ENCODE measurements at regions not wholly inside any gene's neighbourhood (a gene's known extent, or its start where the extent isn't known, plus 50 kb on each side); places are given as distances from the start of the nearest gene placed in this dataset.

DNA sequence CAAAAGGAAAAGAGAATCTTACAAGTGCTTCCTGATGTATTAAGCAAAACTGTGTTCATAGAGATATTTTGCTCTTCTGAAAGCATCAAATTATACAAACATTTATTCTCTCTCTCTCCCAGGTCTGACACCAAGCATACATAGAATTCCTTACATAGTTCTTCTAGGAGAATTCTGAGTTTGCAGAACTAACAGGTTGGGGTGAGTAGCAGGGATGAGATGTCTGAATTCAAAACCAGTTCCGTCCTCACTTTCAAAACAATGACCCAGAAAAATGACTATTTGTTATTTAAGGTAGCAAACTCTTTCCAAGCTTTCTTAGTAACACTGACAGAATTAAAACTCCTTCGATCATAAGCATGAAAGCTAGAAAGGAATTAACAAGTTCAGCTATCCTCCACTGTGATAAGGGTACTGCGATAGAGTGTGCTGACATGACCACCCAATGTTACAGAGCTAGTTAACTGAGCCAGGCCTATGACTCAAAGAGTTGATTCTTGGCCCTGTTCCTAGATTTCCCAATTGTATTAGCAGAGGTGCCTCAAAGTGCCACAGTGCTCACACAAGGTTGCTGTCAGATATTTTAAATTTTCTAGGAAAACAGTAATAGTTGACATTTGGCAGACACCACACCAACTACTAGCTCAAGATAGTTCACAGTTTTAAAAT lies 85.8 kb upstream of the SETBP1 start:
- Histone ChIP-seq H3K9me3 (no peaks in the 10 kb centered on the region), H3K27ac (peak overlapping the region in 1 of 2 donors; percentile 32), H3K27me3 (replicated peaks; ENCODE audit: insufficient read depth) (no peaks in the 10 kb centered on the region), H3K36me3 (no peaks in the 10 kb centered on the region), H3K4me3 (no peak overlapping the region), H3K4me1 (ENCODE audit: control insufficient read depth in 1 of 2, low read depth in 2 of 2) (peaks cover 51 to 73% of the 10 kb centered on the region in 2 donors)
- DNase-seq (ENCODE audit: low spot score) (no peak), ATAC-seq (ENCODE audit: insufficient number of reproducible peaks, low FRiP score, low read depth) (peak; percentile 63)
- TF ChIP-seq, protein P1, sequence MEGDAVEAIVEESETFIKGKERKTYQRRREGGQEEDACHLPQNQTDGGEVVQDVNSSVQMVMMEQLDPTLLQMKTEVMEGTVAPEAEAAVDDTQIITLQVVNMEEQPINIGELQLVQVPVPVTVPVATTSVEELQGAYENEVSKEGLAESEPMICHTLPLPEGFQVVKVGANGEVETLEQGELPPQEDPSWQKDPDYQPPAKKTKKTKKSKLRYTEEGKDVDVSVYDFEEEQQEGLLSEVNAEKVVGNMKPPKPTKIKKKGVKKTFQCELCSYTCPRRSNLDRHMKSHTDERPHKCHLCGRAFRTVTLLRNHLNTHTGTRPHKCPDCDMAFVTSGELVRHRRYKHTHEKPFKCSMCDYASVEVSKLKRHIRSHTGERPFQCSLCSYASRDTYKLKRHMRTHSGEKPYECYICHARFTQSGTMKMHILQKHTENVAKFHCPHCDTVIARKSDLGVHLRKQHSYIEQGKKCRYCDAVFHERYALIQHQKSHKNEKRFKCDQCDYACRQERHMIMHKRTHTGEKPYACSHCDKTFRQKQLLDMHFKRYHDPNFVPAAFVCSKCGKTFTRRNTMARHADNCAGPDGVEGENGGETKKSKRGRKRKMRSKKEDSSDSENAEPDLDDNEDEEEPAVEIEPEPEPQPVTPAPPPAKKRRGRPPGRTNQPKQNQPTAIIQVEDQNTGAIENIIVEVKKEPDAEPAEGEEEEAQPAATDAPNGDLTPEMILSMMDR (IDR thresholded peaks at IDR 0.05): no peak

DNA sequence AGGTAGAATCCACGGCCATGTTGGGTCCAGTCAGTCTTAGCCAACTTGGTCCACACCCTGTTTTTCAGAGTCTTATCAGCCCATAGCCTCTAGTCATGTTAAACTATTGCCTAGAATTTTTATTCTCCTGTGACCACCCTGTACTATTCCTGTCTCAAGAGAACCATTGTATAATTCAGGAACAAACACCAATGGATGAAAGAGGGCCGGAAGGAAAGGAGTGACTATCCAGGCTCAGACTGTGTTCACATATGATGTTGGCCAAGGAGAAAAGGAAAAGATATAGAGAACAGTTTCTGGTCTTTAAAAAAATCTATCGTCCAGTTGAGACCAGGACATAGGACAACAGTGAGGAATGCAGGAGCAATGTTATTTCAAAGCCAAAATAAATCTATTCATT lies 82.9 kb upstream of the SETBP1 start:
- ATAC-seq (ENCODE audit: insufficient number of reproducible peaks, low FRiP score, low read depth) (no peak), DNase-seq (ENCODE audit: low spot score) (no peak)
- Histone ChIP-seq H3K36me3 (no peaks in the 10 kb centered on the region), H3K4me3 (no peak overlapping the region), H3K27ac (peak overlapping the region in 1 of 2 donors; percentile 66), H3K27me3 (replicated peaks; ENCODE audit: insufficient read depth) (no peaks in the 10 kb centered on the region), H3K4me1 (ENCODE audit: control insufficient read depth in 1 of 2, low read depth in 2 of 2) (peaks cover 26 to 57% of the 10 kb centered on the region in 2 donors), H3K9me3 (no peaks in the 10 kb centered on the region)
- TF ChIP-seq, protein P1 (IDR thresholded peaks at IDR 0.05): no peak

DNA sequence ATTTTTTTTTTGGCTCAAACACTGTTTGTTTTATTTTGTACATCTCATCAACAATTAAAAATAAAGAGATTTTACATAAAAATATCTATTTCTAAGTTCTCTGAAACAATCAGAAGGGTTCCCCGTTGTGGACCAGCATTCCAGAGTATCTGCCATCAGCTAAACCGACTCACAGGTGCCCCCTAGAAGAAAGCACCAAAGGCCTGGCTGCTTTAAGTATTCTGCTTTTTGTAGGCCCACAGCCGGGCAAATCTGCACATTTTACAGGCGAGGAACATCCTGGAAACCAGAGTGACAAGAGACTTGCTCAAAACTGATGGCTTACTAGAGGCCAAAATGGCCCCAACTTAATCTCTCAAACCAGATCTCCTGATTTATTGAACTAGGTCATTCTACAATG lies 82.2 kb upstream of the SETBP1 start:
- H3K9me3 ChIP-seq: no peaks in the 10 kb centered on the region
- H3K4me1 ChIP-seq (ENCODE audit: control insufficient read depth in 1 of 2, low read depth in 2 of 2): peaks cover 25 to 55% of the 10 kb centered on the region in 2 donors
- H3K4me3 ChIP-seq: no peak overlapping the region
- no peaks in the 10 kb centered on the region for H3K27me3 ChIP-seq (replicated peaks; ENCODE audit: insufficient read depth)
- no peak for ATAC-seq (ENCODE audit: insufficient number of reproducible peaks, low FRiP score, low read depth)
- DNase-seq (ENCODE audit: low spot score): no peak
- H3K36me3 ChIP-seq: no peaks in the 10 kb centered on the region
- TF ChIP-seq, protein P1 (IDR thresholded peaks at IDR 0.05): no peak
- peak overlapping the region; percentile 3 to 66 for H3K27ac ChIP-seq

DNA sequence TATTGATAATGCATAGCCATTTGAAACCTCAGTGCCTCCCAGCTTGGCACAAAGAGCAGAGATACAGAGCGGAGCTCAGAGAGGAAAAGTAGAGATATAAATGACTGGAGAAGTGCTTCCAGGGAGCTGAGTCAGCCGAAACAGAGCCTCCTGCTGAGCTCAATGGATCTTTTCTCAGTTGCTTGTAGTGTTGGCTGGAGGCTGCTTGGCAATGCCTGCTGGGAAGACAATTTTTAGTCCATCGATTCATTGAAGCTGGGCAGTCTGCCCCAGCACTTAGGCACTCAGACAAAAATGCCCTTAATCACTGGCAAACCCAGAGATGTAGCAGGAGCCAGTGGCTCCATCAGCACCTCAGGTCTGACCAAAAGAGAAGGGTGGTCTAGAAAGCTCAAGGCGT lies 81.3 kb upstream of the SETBP1 start:
- ATAC-seq (ENCODE audit: insufficient number of reproducible peaks, low FRiP score, low read depth): no peak
- Histone ChIP-seq H3K27ac (peak overlapping the region; percentile 3 to 66), H3K4me1 (ENCODE audit: control insufficient read depth in 1 of 2, low read depth in 2 of 2) (peaks cover 25 to 54% of the 10 kb centered on the region in 2 donors), H3K36me3 (no peaks in the 10 kb centered on the region), H3K9me3 (no peaks in the 10 kb centered on the region), H3K4me3 (peak overlapping the region; percentile 14), H3K27me3 (replicated peaks; ENCODE audit: insufficient read depth) (no peaks in the 10 kb centered on the region)
- TF ChIP-seq, protein P1 (IDR thresholded peaks at IDR 0.05): no peak
- no peak for DNase-seq (ENCODE audit: low spot score)

DNA sequence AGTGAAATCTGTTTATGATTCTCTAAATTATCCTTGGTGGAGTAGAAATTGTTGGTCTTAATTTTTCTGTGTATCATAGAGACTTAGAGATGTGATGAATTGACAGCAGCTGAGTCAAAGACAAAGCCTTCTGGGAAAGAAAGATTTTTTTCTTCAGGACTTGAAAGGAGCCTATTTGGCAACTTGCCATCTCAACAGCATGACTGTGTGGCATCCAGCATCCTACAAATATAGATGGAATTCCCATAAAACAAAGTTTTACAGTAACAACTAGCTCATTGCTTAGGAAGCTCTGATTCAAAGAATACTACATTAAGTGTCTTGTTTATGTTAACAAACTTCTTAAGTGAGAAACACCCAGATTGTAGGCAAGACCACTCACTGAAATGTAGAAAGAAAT lies 79.2 kb upstream of the SETBP1 start:
- peaks cover 17 to 38% of the 10 kb centered on the region in 2 donors for H3K4me1 ChIP-seq (ENCODE audit: control insufficient read depth in 1 of 2, low read depth in 2 of 2)
- TF ChIP-seq, protein P1 (IDR thresholded peaks at IDR 0.05): no peak
- no peak for ATAC-seq (ENCODE audit: insufficient number of reproducible peaks, low FRiP score, low read depth)

More for the DNA sequence above, 79.2 kb upstream of the SETBP1 start:
- no peak overlapping the region for H3K27ac ChIP-seq
- no peak for DNase-seq (ENCODE audit: low spot score)
- H3K9me3 ChIP-seq: no peaks in the 10 kb centered on the region
- no peak overlapping the region for H3K4me3 ChIP-seq
- no peaks in the 10 kb centered on the region for H3K36me3 ChIP-seq
- no peaks in the 10 kb centered on the region for H3K27me3 ChIP-seq (replicated peaks; ENCODE audit: insufficient read depth)

Data from thoracic aorta (tissue), 2 donors.